ENCODE measurements at regions not wholly inside any gene's neighbourhood (a gene's known extent, or its start where the extent isn't known, plus 50 kb on each side); places are given as distances from the start of the nearest gene placed in this dataset.
A peak's percentile ranks its signal among the peaks of the same experiment; 100 is the strongest.

- no peak for DNase-seq (ENCODE audit: low read depth)
Measured at GRCh38 chr16:5422047-5422446, 324.5 kb upstream of the EEF2KMT start.

GRCh38 chr16:5416013-5416412 is 318.4 kb upstream of the EEF2KMT start:
- DNase-seq (ENCODE audit: low read depth): no peak

GRCh38 chr16:5415123-5415522 is 317.5 kb upstream of the EEF2KMT start:
- DNase-seq (ENCODE audit: low read depth): peak; percentile 21

- no peak for DNase-seq (ENCODE audit: low read depth)
Measured at GRCh38 chr16:5412731-5413130, 315.1 kb upstream of the EEF2KMT start.

GRCh38 chr16:5398203-5398602 is 300.6 kb upstream of the EEF2KMT start:
- DNase-seq (ENCODE audit: low read depth): no peak

- no peak for DNase-seq (ENCODE audit: low read depth)
Measured at GRCh38 chr16:5396880-5397279, 299.3 kb upstream of the EEF2KMT start.

GRCh38 chr16:5393070-5393469 is 295.5 kb upstream of the EEF2KMT start:
- DNase-seq (ENCODE audit: low read depth): no peak

GRCh38 chr16:5386989-5387388 is 289.4 kb upstream of the EEF2KMT start:
- no peak for DNase-seq (ENCODE audit: low read depth)

- no peak for DNase-seq (ENCODE audit: low read depth)
Measured at GRCh38 chr16:5385811-5386210, 288.2 kb upstream of the EEF2KMT start.

- DNase-seq (ENCODE audit: low read depth): no peak
Measured at GRCh38 chr16:5385115-5385514, 287.5 kb upstream of the EEF2KMT start.

- DNase-seq (ENCODE audit: low read depth): no peak
Measured at GRCh38 chr16:5383737-5384136, 286.1 kb upstream of the EEF2KMT start.

- DNase-seq (ENCODE audit: low read depth): no peak
Measured at GRCh38 chr16:5382484-5382883, 284.9 kb upstream of the EEF2KMT start.

- DNase-seq (ENCODE audit: low read depth): no peak
Measured at GRCh38 chr16:5381481-5381880, 283.9 kb upstream of the EEF2KMT start.

GRCh38 chr16:5379954-5380353 is 282.4 kb upstream of the EEF2KMT start:
- DNase-seq (ENCODE audit: low read depth): peak; percentile 50

- DNase-seq (ENCODE audit: low read depth): no peak
Measured at GRCh38 chr16:5378531-5378930, 280.9 kb upstream of the EEF2KMT start.

- DNase-seq (ENCODE audit: low read depth): no peak
Measured at GRCh38 chr16:5377280-5377898, 279.8 kb upstream of the EEF2KMT start.

- no peak for DNase-seq (ENCODE audit: low read depth)
Measured at GRCh38 chr16:5374184-5374583, 276.6 kb upstream of the EEF2KMT start.

- DNase-seq (ENCODE audit: low read depth): no peak
Measured at GRCh38 chr16:5367951-5368350, 270.4 kb upstream of the EEF2KMT start.

GRCh38 chr16:5366126-5366525 is 268.5 kb upstream of the EEF2KMT start:
- no peak for DNase-seq (ENCODE audit: low read depth)

GRCh38 chr16:5364186-5364585 is 266.6 kb upstream of the EEF2KMT start:
- DNase-seq (ENCODE audit: low read depth): no peak

GRCh38 chr16:5361322-5361721 is 263.7 kb upstream of the EEF2KMT start:
- DNase-seq (ENCODE audit: low read depth): no peak

GRCh38 chr16:5354645-5355044 is 257.1 kb upstream of the EEF2KMT start:
- DNase-seq (ENCODE audit: low read depth): no peak

- DNase-seq (ENCODE audit: low read depth): peak; percentile 2
Measured at GRCh38 chr16:5349670-5350517, 252.3 kb upstream of the EEF2KMT start.
